ENCODE measurements at regions not wholly inside any gene's neighbourhood (a gene's known extent, or its start where the extent isn't known, plus 50 kb on each side); places are given as distances from the start of the nearest gene placed in this dataset.
"Not testable (repeated sequence)": the region's sequence is repeated elsewhere in the genome, so short reads cannot be mapped to it uniquely, and the experiment has no call there.

DNA sequence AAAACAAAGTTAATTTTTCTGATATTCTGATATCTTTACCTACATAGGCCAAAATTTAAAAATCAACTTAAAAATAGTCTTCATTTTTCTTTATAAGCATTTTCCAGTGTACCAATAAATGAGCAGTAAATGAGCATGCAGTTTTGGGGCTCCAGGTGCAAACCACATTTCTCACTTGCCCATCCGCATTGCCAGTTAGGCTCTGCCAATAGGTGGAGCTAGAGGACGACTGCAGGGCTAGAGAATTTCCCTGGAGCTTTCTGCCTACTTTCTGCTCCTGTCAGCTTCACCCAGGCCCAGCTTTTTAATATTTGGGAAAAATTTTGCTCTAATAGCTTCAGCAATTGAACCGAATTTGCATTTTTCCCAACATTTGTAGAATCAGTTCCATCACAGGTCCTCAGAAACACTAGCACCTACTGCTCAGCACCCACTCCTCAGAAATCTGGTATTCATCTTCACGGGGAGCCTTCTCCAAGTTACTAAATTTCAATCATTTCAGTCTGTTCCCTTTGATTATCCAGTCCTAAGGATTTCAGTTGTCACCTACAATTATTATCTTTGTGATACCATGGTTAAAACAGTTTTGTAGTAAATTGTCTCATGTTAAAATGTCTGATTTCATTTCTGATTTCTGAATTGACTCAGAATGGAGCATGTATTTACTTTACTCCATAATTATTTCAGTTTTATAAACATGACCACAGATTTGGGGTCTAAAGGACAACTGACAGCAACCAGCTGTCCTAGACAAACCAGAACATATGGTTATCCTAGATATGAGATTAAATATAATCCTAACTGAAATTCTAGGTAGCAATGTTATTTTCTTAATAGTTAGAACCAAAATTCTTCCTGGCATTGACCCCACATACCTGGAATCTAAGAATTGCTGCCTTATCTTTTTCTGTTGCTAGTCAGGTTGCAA is 104.6 kb upstream of the FAM174A start:
- H3K4me1 ChIP-seq (ENCODE audit: control insufficient read depth, insufficient read depth, low read length): no peaks in the 10 kb centered on the region
- H3K36me3 ChIP-seq (ENCODE audit: insufficient read depth, low read length): no peaks in the 10 kb centered on the region
- no peaks in the 10 kb centered on the region for H3K27me3 ChIP-seq (ENCODE audit: control insufficient read depth, insufficient read depth, low read length)
- H3K4me3 ChIP-seq (ENCODE audit: low read length): no peak overlapping the region
- H3K9me3 ChIP-seq (replicated peaks; ENCODE audit: low read length): no peaks in the 10 kb centered on the region
- H3K4me2 ChIP-seq (ENCODE audit: low read length): no peak overlapping the region
- H3K9ac ChIP-seq (ENCODE audit: low read depth, low read length): no peak overlapping the region

DNA sequence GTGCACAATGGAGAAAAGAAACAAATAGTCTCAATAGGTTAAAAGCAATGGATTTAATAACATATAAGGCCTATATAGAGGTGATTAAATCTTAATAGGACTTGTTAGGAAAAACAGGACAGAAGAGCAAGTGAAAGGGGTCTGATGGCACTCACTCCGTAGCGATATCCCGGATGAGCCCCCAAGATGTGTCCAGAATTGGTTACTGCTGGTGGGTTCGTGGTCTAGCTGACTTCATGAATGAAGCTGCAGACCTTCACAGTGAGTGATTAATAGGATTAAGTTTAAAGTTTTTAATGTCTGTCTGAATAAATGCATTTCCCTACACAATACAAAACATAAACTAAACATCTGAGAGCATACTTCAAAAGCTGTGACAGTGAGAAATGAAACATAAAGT is 110.4 kb upstream of the FAM174A start:
- Histone ChIP-seq H3K9ac (ENCODE audit: low read depth, low read length) (no peak overlapping the region), H3K36me3 (ENCODE audit: insufficient read depth, low read length) (no peaks in the 10 kb centered on the region), H3K4me3 (ENCODE audit: low read length) (no peak overlapping the region), H3K4me1 (ENCODE audit: control insufficient read depth, insufficient read depth, low read length) (peaks cover 7% of the 10 kb centered on the region), H3K27me3 (ENCODE audit: control insufficient read depth, insufficient read depth, low read length) (no peaks in the 10 kb centered on the region), H3K9me3 (replicated peaks; ENCODE audit: low read length) (peaks cover 6% of the 10 kb centered on the region), H3K4me2 (ENCODE audit: low read length) (no peak overlapping the region)

DNA sequence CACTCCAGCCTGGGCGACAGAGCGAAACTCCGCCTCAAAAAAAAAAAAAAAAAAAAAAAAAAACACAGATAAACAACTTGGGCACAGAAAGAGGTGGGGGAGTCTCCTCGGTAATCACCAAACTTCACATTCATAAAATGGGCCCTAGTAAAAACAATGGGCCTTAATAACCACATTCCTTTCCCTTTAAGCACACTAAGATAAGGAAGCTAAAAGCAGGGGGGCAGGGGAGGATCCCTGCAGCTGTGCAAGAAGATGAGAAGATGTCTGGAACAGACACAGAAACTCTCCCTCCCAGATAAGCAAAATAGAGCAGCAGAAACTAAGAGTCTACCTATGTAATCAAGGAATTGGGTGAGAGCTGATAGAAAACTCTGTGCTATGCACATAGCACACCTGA is 111.2 kb upstream of the FAM174A start:
- H3K9ac ChIP-seq (ENCODE audit: low read depth, low read length): no peak overlapping the region
- H3K4me3 ChIP-seq (ENCODE audit: low read length): no peak overlapping the region
- H3K36me3 ChIP-seq (ENCODE audit: insufficient read depth, low read length): no peaks in the 10 kb centered on the region
- peaks cover 6% of the 10 kb centered on the region for H3K9me3 ChIP-seq (replicated peaks; ENCODE audit: low read length)
- no peaks in the 10 kb centered on the region for H3K27me3 ChIP-seq (ENCODE audit: control insufficient read depth, insufficient read depth, low read length)
- H3K4me2 ChIP-seq (ENCODE audit: low read length): no peak overlapping the region
- peaks cover 7% of the 10 kb centered on the region for H3K4me1 ChIP-seq (ENCODE audit: control insufficient read depth, insufficient read depth, low read length)

DNA sequence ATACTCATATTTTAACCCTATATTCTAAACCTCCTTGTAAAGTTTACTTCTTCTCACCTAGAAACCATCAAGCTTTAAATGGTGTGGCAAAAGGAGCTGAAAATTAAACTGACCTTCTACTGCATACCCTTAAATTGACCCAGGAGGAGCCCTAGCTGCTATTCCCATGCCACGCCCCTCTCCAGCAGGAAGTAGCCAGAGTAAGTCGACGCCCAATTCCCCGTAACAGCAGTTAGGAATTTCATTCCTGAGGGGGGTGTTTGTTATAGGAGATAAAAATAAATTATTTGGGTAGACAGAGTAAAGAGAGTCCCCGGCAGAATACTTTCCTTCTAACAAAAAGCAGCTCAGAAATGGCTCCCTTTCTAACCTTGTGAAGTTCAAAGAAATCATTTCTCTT is 111.8 kb upstream of the FAM174A start:
- peaks cover 6% of the 10 kb centered on the region for H3K9me3 ChIP-seq (replicated peaks; ENCODE audit: low read length)
- H3K4me2 ChIP-seq (ENCODE audit: low read length): no peak overlapping the region
- H3K27me3 ChIP-seq (ENCODE audit: control insufficient read depth, insufficient read depth, low read length): no peaks in the 10 kb centered on the region
- H3K36me3 ChIP-seq (ENCODE audit: insufficient read depth, low read length): no peaks in the 10 kb centered on the region
- no peak overlapping the region for H3K9ac ChIP-seq (ENCODE audit: low read depth, low read length)
- H3K4me3 ChIP-seq (ENCODE audit: low read length): no peak overlapping the region
- peaks cover 7% of the 10 kb centered on the region for H3K4me1 ChIP-seq (ENCODE audit: control insufficient read depth, insufficient read depth, low read length)

GRCh38 chr5:100421360-100421759 is 113.8 kb upstream of the FAM174A start:
- Histone ChIP-seq H3K4me1 (ENCODE audit: control insufficient read depth, insufficient read depth, low read length) (peaks cover 7% of the 10 kb centered on the region), H3K36me3 (ENCODE audit: insufficient read depth, low read length) (no peaks in the 10 kb centered on the region), H3K4me2 (ENCODE audit: low read length) (no peak overlapping the region), H3K9me3 (replicated peaks; ENCODE audit: low read length) (peaks cover 6% of the 10 kb centered on the region), H3K4me3 (ENCODE audit: low read length) (no peak overlapping the region), H3K27me3 (ENCODE audit: control insufficient read depth, insufficient read depth, low read length) (no peaks in the 10 kb centered on the region), H3K9ac (ENCODE audit: low read depth, low read length) (no peak overlapping the region)

DNA sequence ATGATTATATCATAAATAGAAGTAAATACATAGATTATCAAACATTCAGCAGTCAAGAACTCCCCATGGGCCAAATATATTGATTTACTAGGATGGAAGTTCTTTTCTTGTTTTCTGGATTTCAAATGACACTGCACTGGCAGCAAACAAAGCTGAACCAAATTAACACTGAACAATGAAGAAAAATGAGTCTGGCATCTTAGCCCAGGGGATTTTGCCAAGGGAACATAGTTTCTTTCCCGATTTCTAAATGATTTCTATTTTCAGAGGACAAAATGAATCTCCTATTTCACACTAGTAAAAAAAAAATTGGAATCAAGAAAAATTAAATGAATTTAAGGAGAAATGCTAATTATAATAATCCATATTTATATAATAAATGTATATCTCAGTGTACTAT is 116.9 kb upstream of the FAM174A start:
- no peaks in the 10 kb centered on the region for H3K27me3 ChIP-seq (ENCODE audit: control insufficient read depth, insufficient read depth, low read length)
- no peaks in the 10 kb centered on the region for H3K36me3 ChIP-seq (ENCODE audit: insufficient read depth, low read length)
- no peak overlapping the region for H3K9ac ChIP-seq (ENCODE audit: low read depth, low read length)
- H3K4me3 ChIP-seq (ENCODE audit: low read length): no peak overlapping the region
- no peaks in the 10 kb centered on the region for H3K9me3 ChIP-seq (replicated peaks; ENCODE audit: low read length)
- peaks cover 4% of the 10 kb centered on the region for H3K4me1 ChIP-seq (ENCODE audit: control insufficient read depth, insufficient read depth, low read length)
- H3K4me2 ChIP-seq (ENCODE audit: low read length): no peak overlapping the region

DNA sequence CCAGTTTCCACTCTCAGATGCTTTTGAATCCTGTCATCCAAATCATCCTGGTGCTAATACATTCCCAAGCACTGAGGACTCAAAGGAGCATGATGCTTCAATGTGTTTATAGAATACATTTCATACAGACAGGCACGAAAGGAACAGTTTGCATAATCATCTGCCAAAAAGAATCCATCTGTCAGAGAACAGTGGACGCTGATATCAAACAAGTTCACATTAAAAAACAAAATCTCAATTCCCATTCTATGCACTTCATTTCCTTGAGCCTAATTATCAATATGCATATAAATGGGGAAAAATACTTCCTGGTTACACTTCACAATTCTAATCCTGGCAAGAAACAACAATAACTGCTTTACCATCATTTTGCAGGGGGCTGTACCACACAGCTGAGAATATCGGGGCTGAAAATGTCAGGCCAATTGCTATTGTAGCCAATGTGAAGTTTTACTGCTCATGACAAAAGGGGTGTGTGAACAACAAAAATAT is 125.5 kb upstream of the FAM174A start:
- no peak overlapping the region for H3K9ac ChIP-seq (ENCODE audit: low read depth, low read length)
- H3K4me2 ChIP-seq (ENCODE audit: low read length): no peak overlapping the region
- H3K4me1 ChIP-seq (ENCODE audit: control insufficient read depth, insufficient read depth, low read length): no peaks in the 10 kb centered on the region
- no peaks in the 10 kb centered on the region for H3K36me3 ChIP-seq (ENCODE audit: insufficient read depth, low read length)
- H3K9me3 ChIP-seq (replicated peaks; ENCODE audit: low read length): no peaks in the 10 kb centered on the region
- no peaks in the 10 kb centered on the region for H3K27me3 ChIP-seq (ENCODE audit: control insufficient read depth, insufficient read depth, low read length)
- no peak overlapping the region for H3K4me3 ChIP-seq (ENCODE audit: low read length)

DNA sequence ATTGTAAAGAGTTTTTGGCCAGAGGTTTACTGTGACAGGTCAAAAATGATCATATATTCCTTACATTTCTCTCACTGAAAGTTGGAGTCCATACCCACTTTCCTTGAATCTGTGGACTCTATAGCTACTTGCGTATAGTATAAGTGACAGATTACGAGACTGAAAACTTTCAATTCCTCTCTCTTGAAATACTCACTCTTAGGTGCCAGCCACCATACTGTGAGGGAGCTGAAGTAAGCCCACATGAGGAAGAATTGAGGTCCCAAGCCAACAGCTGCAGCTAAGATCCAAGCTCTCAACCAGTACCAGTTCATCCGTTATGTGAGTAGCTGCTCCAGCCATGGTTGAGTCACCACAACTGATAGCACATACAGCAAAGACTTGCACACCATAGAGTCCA is 128.1 kb upstream of the FAM174A start:
- no peak overlapping the region for H3K4me3 ChIP-seq (ENCODE audit: low read length)
- no peaks in the 10 kb centered on the region for H3K9me3 ChIP-seq (replicated peaks; ENCODE audit: low read length)
- no peak overlapping the region for H3K9ac ChIP-seq (ENCODE audit: low read depth, low read length)
- H3K27me3 ChIP-seq (ENCODE audit: control insufficient read depth, insufficient read depth, low read length): no peaks in the 10 kb centered on the region
- H3K36me3 ChIP-seq (ENCODE audit: insufficient read depth, low read length): no peaks in the 10 kb centered on the region
- no peaks in the 10 kb centered on the region for H3K4me1 ChIP-seq (ENCODE audit: control insufficient read depth, insufficient read depth, low read length)
- H3K4me2 ChIP-seq (ENCODE audit: low read length): no peak overlapping the region

- no peak overlapping the region for H3K4me3 ChIP-seq (ENCODE audit: low read length)
- no peak overlapping the region for H3K9ac ChIP-seq (ENCODE audit: low read depth, low read length)
- no peaks in the 10 kb centered on the region for H3K9me3 ChIP-seq (replicated peaks; ENCODE audit: low read length)
- no peaks in the 10 kb centered on the region for H3K27me3 ChIP-seq (ENCODE audit: control insufficient read depth, insufficient read depth, low read length)
- no peaks in the 10 kb centered on the region for H3K36me3 ChIP-seq (ENCODE audit: insufficient read depth, low read length)
- no peak overlapping the region for H3K4me2 ChIP-seq (ENCODE audit: low read length)
- no peaks in the 10 kb centered on the region for H3K4me1 ChIP-seq (ENCODE audit: control insufficient read depth, insufficient read depth, low read length)
Observed at GRCh38 chr5:100406640-100407039, 128.5 kb upstream of the FAM174A start.

GRCh38 chr5:100402071-100402470 is 133.1 kb upstream of the FAM174A start:
- Histone ChIP-seq H3K36me3 (ENCODE audit: insufficient read depth, low read length) (no peaks in the 10 kb centered on the region), H3K9me3 (replicated peaks; ENCODE audit: low read length) (no peaks in the 10 kb centered on the region), H3K4me2 (ENCODE audit: low read length) (no peak overlapping the region), H3K4me1 (ENCODE audit: control insufficient read depth, insufficient read depth, low read length) (no peaks in the 10 kb centered on the region), H3K27me3 (ENCODE audit: control insufficient read depth, insufficient read depth, low read length) (no peaks in the 10 kb centered on the region), H3K4me3 (ENCODE audit: low read length) (no peak overlapping the region), H3K9ac (ENCODE audit: low read depth, low read length) (no peak overlapping the region)

DNA sequence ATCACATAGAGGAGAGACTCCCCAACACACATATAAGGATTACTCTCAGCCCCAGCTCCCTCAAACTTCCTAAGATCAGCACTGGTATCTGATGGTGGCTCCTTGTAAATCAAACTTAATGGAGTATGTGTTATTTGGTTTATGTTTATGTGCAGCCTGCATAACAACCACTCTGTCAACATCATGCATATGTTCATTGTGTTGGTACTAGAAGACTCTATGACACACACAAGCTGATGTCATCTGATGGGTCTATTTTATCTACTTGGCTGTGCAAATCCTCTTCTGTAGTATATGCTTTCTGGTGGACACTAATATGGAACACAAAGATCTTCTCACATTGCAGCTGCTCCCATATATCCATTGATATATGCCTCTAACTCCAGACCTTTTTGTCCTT is 134.0 kb upstream of the FAM174A start:
- H3K36me3 ChIP-seq (ENCODE audit: insufficient read depth, low read length): no peaks in the 10 kb centered on the region
- H3K4me1 ChIP-seq (ENCODE audit: control insufficient read depth, insufficient read depth, low read length): no peaks in the 10 kb centered on the region
- H3K27me3 ChIP-seq (ENCODE audit: control insufficient read depth, insufficient read depth, low read length): no peaks in the 10 kb centered on the region
- H3K4me2 ChIP-seq (ENCODE audit: low read length): no peak overlapping the region
- H3K9me3 ChIP-seq (replicated peaks; ENCODE audit: low read length): no peaks in the 10 kb centered on the region
- no peak overlapping the region for H3K9ac ChIP-seq (ENCODE audit: low read depth, low read length)
- H3K4me3 ChIP-seq (ENCODE audit: low read length): no peak overlapping the region

- H3K9me3 ChIP-seq (replicated peaks; ENCODE audit: low read length); H3K4me1 ChIP-seq (ENCODE audit: control insufficient read depth, insufficient read depth, low read length); H3K4me3 ChIP-seq (ENCODE audit: low read length); H3K4me2 ChIP-seq (ENCODE audit: low read length); H3K36me3 ChIP-seq (ENCODE audit: insufficient read depth, low read length); H3K27me3 ChIP-seq (ENCODE audit: control insufficient read depth, insufficient read depth, low read length); H3K9ac ChIP-seq (ENCODE audit: low read depth, low read length): not testable (repeated sequence)
Observed at GRCh38 chr5:100398815-100399214, 136.4 kb upstream of the FAM174A start.

All from skeletal muscle satellite cell (primary cell).